WTC11 (cell line): ENCODE measurements at regions not wholly inside any gene's neighbourhood (a gene's known extent, or its start where the extent isn't known, plus 50 kb on each side); places are given as distances from the start of the nearest gene placed in this dataset.

Experiments
- CTCF ChIP-seq: fragments of 200-600 bp; IDR thresholded peaks from 2 replicates; pipeline ENCODE4 v1.8.0; 2022; ENCODE audit warnings: antibody characterized with exemption
- SP1 ChIP-seq: sonication (generic); formaldehyde crosslinking; conservative IDR thresholded peaks from 2 replicates; pipeline ENCODE4 v1.8.1; 2022; ENCODE audit warnings: missing genetic modification reagents
- TCF7 ChIP-seq: sonication (generic); formaldehyde crosslinking; IDR thresholded peaks from 2 replicates; pipeline ENCODE4 v1.8.0; 2022; ENCODE audit warnings: mild to moderate bottlenecking, low read depth, missing genetic modification reagents, moderate library complexity
- USF2 ChIP-seq: sonication (generic); formaldehyde crosslinking; IDR thresholded peaks from 2 replicates; pipeline ENCODE4 v1.8.1; 2023; ENCODE audit warnings: mild to moderate bottlenecking, missing genetic modification reagents, moderate library complexity
- ZSCAN18 ChIP-seq: fragments of 250-450 bp; sonication (Bioruptor Pico); IDR thresholded peaks from 2 replicates; pipeline ENCODE4 v2.1.2; 2022; ENCODE audit warnings: mild to moderate bottlenecking, moderate library complexity

GRCh38 chr3:13141183-13141582, 68.0 kb upstream of the IQSEC1 start:
- TF ChIP-seq CTCF (no peak), TCF7 (CRISPR knock-in tag) (no peak), USF2 (CRISPR knock-in tag) (no peak), SP1 (CRISPR knock-in tag) (no peak), ZSCAN18 (CRISPR knock-in tag) (no peak)
